KMS-11 (cell line): ENCODE measurements at regions not wholly inside any gene's neighbourhood (a gene's known extent, or its start where the extent isn't known, plus 50 kb on each side); places are given as distances from the start of the nearest gene placed in this dataset.
A peak's percentile ranks its signal among the peaks of the same experiment; 100 is the strongest.
"Not testable (repeated sequence)": the region's sequence is repeated elsewhere in the genome, so short reads cannot be mapped to it uniquely, and the experiment has no call there.

Source experiments
- H2AFZ ChIP-seq: fragments of 200-600 bp; sonication (generic); 2 replicates; pipeline ENCODE4 v1.6.1; 2016; ENCODE audit warnings: antibody characterized with exemption, mixed run types, low read depth
- H3K27ac ChIP-seq: fragments of 200-600 bp; sonication (generic); 2 replicates; pipeline ENCODE4 v1.6.1; 2016; ENCODE audit warnings: mild to moderate bottlenecking, mixed run types
- H3K27me3 ChIP-seq: fragments of 200-600 bp; sonication (generic); 2 replicates; pipeline ENCODE4 v1.6.1; 2017; ENCODE audit warnings: mild to moderate bottlenecking, low read depth, mixed run types, moderate library complexity; ENCODE audit not compliant: insufficient read depth
- H3K36me3 ChIP-seq: fragments of 200-600 bp; sonication (generic); 2 replicates; pipeline ENCODE4 v1.6.1; 2017; ENCODE audit warnings: mild to moderate bottlenecking, mixed run types; ENCODE audit not compliant: insufficient read depth
- H3K4me1 ChIP-seq: fragments of 200-600 bp; sonication (generic); 2 replicates; pipeline ENCODE4 v1.6.1; 2016; ENCODE audit warnings: mild to moderate bottlenecking, low read depth, mixed run types; ENCODE audit not compliant: poor library complexity, severe bottlenecking
- H3K4me2 ChIP-seq: fragments of 200-600 bp; sonication (generic); 2 replicates; pipeline ENCODE4 v1.7.0; 2016; ENCODE audit warnings: mild to moderate bottlenecking, mixed run types
- H3K4me3 ChIP-seq: fragments of 200-600 bp; sonication (generic); IDR thresholded peaks from 2 replicates; pipeline ENCODE4 v1.6.1; 2017; ENCODE audit warnings: low read depth, low read length, mixed read lengths; ENCODE audit not compliant: insufficient read depth
- H3K79me2 ChIP-seq: fragments of 200-600 bp; sonication (generic); 2 replicates; pipeline ENCODE4 v1.6.1; 2016; ENCODE audit warnings: low read depth, mixed run types; ENCODE audit not compliant: insufficient read depth
- H3K9ac ChIP-seq: fragments of 200-600 bp; sonication (generic); 2 replicates; pipeline ENCODE4 v1.6.1; 2016; ENCODE audit warnings: mild to moderate bottlenecking, mixed run types
- H4K20me1 ChIP-seq: fragments of 200-600 bp; sonication (generic); 2 replicates; pipeline ENCODE4 v1.6.1; 2016; ENCODE audit warnings: mild to moderate bottlenecking, mixed run types; ENCODE audit not compliant: insufficient read depth
- TF ChIP-seq, protein P1 (sequence below): fragments of 200-600 bp; sonication (generic); conservative IDR thresholded peaks from 2 replicates; pipeline ENCODE4 v1.6.1; 2017; ENCODE audit warnings: low read depth, mild to moderate bottlenecking, antibody characterized with exemption, low read length, moderate library complexity, mixed read lengths

DNA sequence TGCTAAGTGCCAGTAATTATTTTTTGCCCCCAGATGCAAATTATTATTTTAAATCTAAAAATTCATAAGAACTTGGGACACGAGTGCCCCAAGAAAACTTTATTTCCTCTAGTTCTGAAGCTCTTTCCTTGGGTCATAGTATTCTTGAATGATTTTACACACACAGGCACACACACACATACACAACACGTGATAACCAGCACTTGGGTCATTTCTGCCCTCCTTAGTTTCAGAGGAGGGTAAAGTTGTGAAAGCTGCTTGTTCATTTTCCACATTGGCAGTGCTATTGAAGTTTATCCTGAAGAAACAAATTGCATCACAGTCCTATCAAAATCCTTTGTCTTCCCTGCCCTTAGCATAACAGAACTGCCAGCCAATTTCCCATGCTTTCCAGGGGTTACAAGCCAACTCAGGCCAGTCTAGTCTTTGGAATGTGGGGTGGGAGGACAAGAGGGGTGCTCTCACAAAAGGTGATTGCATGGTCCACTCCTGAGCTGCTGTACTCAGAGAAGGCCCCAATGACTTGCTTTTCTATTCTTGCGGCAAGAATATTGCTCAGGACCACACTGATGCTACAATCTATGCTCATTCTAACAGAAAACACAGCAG lies 98.5 kb upstream of the POGK start:
- Histone ChIP-seq H3K4me3 (no peak overlapping the region), H3K4me2 (no peak overlapping the region), H3K4me1 (no peaks in the 10 kb centered on the region), H2AFZ (no peak overlapping the region), H3K27me3 (no peaks in the 10 kb centered on the region), H3K79me2 (no peaks in the 10 kb centered on the region), H3K36me3 (no peaks in the 10 kb centered on the region), H3K9ac (no peak overlapping the region), H3K27ac (no peak overlapping the region), H4K20me1 (no peaks in the 10 kb centered on the region)
- TF ChIP-seq, protein P1, sequence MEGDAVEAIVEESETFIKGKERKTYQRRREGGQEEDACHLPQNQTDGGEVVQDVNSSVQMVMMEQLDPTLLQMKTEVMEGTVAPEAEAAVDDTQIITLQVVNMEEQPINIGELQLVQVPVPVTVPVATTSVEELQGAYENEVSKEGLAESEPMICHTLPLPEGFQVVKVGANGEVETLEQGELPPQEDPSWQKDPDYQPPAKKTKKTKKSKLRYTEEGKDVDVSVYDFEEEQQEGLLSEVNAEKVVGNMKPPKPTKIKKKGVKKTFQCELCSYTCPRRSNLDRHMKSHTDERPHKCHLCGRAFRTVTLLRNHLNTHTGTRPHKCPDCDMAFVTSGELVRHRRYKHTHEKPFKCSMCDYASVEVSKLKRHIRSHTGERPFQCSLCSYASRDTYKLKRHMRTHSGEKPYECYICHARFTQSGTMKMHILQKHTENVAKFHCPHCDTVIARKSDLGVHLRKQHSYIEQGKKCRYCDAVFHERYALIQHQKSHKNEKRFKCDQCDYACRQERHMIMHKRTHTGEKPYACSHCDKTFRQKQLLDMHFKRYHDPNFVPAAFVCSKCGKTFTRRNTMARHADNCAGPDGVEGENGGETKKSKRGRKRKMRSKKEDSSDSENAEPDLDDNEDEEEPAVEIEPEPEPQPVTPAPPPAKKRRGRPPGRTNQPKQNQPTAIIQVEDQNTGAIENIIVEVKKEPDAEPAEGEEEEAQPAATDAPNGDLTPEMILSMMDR = no peak

DNA sequence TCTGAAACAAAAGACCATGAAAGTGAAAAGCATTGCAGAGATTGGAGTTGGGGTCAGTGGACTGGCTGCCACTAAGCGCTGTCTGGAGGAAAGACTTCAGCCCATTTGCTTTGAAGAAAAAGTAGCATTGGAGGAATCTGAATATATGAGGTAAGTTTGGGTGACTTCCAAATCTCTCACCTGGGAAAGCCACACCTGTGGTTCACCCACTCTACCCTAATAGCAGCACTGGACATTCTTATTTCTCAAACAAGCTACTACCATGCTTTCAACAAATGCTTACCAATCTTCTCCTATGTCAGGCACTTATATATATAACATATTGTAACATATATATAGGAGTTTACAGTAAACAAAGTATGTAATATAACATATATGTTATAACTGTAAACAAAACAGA lies 76.0 kb upstream of the POGK start:
- Histone ChIP-seq H3K27me3 (no peaks in the 10 kb centered on the region), H4K20me1 (no peaks in the 10 kb centered on the region), H3K4me2 (no peak overlapping the region), H3K4me3 (no peak overlapping the region), H3K27ac (no peak overlapping the region), H3K9ac (no peak overlapping the region), H3K36me3 (no peaks in the 10 kb centered on the region), H3K4me1 (no peaks in the 10 kb centered on the region), H2AFZ (no peak overlapping the region), H3K79me2 (no peaks in the 10 kb centered on the region)
- TF ChIP-seq, protein P1 = no peak

- Histone ChIP-seq H3K4me1 (no peaks in the 10 kb centered on the region), H4K20me1 (no peaks in the 10 kb centered on the region), H3K27me3 (no peaks in the 10 kb centered on the region), H3K4me2 (no peak overlapping the region), H3K9ac (no peak overlapping the region), H3K36me3 (no peaks in the 10 kb centered on the region), H3K4me3 (no peak overlapping the region), H3K27ac (no peak overlapping the region), H2AFZ (no peak overlapping the region), H3K79me2 (no peaks in the 10 kb centered on the region)
- TF ChIP-seq, protein P1 = no peak
Observed at GRCh38 chr1:166766942-166767341, 72.3 kb upstream of the POGK start.

DNA sequence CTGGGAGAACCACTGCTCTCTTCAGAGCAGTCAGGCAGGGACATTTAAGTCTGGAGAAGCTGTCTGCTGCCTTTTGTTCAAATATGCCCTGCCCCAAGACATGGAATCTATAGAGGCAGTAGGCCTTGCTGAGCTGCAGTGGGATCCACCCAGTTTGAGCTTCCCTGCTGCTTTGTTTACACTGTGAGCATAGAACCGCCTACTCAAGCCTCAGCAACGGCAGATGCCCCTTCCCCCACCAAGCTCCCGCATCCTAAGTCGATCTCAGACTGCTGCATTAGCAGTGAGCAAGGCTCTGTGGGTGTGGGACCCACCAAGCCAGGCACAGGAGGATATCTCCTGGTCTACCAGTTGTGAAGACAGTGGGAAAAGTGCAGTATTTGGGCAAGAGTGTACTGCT lies 54.6 kb upstream of the POGK start:
- H3K4me3 ChIP-seq, H3K36me3 ChIP-seq, H3K9ac ChIP-seq, H4K20me1 ChIP-seq, H3K4me1 ChIP-seq, H3K79me2 ChIP-seq, H3K27ac ChIP-seq, H3K27me3 ChIP-seq, H2AFZ ChIP-seq, H3K4me2 ChIP-seq: not testable (repeated sequence)

DNA sequence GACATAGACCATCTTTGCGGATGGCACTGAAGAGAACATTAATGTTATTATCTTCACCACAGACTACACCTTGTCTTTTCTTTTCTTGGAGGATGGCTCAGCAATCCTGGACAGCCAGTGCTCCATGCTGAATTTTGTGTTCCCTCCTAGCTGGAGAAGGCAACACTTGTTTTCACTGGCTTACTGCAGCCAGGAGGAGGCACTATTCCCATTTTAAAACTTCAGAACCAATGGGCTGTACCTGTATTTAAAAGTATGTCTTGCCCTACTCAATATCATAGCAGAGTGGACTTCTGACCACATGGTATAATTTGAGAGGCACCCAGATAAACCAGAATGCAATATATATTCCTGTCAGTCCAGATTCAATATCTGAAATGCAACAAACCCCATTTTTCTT lies 53.3 kb upstream of the POGK start:
- Histone ChIP-seq H3K4me2 (no peak overlapping the region), H3K27me3 (no peaks in the 10 kb centered on the region), H3K9ac (no peak overlapping the region), H2AFZ (no peak overlapping the region), H4K20me1 (no peaks in the 10 kb centered on the region), H3K27ac (no peak overlapping the region), H3K4me1 (no peaks in the 10 kb centered on the region), H3K36me3 (no peaks in the 10 kb centered on the region), H3K4me3 (no peak overlapping the region), H3K79me2 (no peaks in the 10 kb centered on the region)
- TF ChIP-seq, protein P1 = peak; percentile 38; the same call in 1 of the 2 replicates
